Fibroblast of skin of abdomen (primary cell): ENCODE measurements at regions not wholly inside any gene's neighbourhood (a gene's known extent, or its start where the extent isn't known, plus 50 kb on each side); places are given as distances from the start of the nearest gene placed in this dataset.
"Not testable (repeated sequence)": the region's sequence is repeated elsewhere in the genome, so short reads cannot be mapped to it uniquely, and the experiment has no call there.

Experiments used
- DNase-seq: peaks from one replicate; pipeline ENCODE4 v3.0.0-alpha.2; 2013

DNA sequence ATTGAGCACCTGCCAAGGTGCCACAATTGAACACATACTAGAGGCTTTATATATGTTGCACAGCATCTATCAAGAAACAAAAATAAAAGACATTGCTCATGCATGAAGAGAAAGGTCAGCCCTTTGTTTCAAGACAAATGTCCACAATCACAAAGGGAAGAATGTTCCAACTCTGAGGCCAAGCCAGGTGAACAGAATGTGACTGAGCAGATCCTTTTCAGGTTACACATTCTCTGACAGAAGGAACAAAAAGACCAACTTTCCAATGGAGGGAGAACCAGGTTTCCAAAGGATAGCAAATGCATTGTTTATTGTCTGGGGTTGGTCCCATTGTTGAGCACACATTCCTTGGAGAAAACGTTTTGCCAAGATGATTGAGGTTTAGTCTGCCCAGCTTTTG is 50.2 kb upstream of the FAM174B start:
- no peak for DNase-seq

DNA sequence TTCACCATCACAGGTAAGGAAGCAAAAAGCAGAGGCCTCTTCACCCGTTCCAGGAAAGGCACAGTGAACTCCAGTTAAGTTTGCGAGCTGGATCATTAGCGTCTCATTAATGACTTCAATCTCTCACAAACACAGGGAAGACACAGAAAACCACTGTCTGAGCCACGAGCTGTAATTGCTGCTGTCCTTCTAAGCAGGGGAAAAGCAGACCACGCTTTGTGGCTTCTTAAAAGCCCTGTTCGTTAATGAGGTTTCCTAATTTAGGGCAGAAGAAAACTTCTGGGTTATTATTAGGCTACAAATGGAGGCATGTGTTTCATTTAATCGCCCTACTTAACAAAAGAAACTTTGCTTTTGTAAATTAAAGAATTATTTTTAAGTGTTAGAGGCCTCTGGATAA is 50.6 kb upstream of the FAM174B start:
- no peak for DNase-seq

DNA sequence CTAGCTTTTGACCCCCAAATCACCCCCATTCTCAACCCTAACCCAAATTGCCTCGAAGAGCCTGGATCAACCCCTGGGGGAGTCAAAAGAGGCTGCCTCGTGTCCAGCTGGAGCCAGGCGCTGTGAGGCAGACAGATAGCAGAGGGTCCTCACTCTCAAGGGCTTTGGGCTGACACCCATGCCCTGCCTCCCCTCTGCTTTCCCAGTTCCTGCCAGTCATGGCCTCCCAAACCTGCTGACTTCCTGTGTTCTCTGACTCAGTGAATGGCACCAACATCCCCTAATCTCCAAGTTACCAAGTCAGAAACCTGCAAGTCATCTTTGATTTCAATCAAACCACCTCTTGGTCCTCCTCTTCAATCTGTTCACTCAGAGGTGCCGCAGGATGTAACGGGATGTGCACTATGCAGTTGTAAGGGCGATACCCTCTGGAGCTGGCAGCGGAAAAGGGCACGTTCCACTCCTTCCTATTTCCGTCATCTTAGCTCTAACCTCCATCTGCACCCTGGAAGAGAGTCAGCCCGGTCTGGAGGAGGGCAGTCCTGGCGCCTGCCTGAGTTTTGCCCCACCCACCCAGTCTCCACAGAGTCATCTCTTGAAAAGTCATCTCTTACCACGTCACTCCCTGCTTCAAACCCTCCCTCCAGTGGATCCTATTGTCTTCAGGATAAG is 52.4 kb upstream of the FAM174B start:
- no peak for DNase-seq

DNA sequence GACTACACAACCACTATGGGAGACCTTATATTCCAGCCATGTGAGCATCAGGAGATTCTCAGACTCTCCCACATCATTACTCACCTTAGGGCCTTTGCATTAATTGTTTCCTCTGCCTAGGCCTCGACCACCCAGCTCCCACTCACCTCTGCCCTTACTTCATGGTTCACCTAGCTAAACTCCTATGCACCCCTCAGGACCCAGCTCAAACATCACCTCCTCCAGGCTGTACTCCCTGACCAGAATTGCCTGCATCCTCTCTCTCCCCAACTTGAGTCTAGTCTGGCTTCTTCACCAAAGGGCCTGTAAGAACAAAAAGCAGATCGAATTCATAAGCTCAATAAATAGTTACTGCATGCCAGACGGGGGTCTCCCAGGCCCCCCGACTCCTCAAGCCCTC is 53.1 kb upstream of the FAM174B start:
- DNase-seq, result no peak

DNA sequence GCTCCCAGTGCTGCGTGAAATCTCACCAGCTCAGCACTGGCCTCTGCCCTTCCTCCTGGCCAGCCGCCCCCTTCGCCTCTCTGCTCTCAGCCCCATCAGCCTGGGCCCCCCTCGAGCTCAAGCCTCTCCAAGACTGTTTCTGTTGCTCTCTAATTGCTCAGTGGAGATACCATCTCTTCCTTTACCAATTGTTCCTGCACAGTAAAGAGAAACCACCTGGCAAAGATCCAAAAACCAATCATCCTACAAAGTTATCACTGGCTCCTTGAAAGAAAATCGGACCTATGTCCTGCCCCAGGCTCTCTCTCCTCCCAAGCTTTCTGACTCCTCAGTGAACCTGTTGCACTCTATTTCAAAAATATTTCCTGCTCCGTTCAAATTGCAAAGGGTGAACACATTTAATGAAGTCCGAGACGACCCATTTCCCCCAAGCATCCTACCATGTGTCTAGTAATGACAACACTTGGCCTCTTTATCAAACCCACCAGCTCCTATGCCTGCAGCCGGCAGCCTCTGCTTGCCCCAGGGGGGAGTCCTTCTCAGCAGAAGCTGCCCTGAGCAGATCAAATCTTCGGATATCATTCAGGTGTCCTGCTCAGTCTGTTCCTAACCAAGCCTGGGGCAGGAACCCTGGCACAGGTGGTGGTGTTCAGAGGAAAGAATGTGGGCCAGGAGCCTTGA is 53.7 kb upstream of the FAM174B start:
- no peak for DNase-seq

DNA sequence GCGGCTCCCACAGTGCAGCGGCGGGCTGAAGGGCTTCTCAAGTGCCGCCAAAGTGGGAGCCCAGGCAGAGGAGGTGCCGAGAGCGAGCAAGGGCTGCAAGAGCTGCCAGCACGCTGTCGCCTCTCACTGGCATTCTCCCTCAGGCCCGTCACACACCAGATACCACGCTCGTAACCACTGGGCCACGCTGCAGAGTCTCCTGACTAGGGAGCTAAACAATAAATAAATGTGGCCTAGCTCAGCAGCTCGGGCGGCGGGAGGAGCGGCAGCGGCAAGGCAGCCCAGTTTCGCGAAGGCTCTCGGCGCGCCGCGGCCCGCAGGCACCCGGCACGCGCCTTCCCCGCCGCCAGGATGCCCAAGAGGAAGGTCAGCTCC is 55.9 kb upstream of the FAM174B start:
- no peak for DNase-seq

DNA sequence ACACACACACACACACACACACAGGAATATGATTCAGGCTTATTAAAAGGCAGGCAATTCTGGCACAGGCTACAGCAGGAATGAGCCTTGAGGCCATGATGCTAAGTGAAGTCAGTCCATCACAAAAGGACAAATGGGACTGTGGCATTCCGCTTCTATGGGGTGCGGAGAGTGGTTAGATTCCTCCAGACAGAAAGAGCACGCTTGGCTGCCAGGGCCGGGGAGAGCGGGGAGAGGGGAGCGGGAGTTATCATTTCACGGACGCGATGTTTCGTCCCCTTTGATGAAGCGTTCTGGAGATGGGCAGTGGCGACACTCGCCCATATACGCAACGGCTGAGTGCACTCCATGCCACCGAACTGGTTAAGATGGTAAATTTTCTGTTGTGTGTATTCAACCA is 58.5 kb upstream of the FAM174B start:
- DNase-seq, result peak; percentile 56

DNA sequence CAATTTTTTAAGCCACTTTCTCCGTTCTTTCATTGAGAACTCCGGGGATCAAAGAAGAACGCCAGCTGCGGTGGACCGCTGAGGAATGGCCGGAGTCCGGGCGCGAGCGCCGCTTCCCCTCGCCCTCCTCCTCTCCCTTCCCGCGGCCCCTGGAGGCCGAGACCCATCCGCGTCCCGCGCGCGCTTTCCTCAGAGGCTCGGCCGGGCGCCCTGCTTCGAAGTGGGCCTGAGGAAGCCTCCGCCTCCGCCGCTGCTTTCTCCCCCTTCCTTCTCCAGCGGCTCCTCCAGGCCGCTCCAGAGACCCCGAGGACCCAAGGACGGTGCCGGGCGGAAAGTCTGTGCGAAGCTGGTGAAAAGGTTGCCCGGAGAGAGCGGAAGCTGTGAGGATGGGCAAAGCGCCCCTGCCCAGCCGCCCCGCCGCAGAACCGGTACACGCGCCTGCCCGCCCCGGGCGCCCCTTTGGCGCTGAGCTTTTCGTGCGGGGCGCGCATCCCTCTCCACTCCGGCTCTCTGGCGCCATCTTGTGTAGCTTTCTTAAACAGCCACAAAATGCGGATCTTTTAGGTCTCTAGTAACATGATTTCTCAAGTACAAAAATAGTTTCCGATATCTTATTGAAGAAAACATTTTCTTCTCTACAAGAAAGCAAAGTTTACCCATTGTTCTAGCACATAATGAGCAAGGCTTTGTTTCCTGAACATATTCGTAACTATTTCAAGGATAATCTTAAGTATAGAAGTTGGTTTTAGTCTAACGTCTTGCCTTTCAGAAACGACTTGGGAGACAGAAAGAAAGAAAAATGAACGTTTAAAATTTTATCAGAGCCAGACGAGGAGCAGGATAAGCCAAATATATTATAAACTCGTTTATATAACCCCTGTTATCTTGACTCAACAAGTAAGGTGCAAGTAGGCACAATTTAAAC is 59.2 kb upstream of the FAM174B start:
- peak; percentile 78 for DNase-seq

DNA sequence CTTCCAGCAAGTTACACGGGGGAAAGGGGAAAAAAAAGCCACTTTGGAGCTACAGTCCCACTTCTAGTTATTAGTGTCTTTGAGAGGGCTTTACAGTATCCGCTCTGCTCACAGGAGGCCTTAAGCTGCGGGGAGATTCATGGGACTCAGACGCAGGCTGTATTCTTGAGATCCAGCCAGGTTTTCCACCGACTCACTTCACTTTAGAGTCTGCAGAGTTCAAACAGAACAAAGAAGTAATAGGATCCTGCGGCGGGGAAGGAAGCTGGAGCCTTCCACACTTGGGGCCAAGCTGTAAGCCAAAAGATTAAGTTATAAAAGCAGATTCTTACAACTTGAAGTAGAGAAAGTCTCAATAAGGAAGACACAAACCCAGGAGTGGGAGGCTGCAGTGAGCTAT is 60.2 kb upstream of the FAM174B start:
- peak; percentile 75 for DNase-seq

DNA sequence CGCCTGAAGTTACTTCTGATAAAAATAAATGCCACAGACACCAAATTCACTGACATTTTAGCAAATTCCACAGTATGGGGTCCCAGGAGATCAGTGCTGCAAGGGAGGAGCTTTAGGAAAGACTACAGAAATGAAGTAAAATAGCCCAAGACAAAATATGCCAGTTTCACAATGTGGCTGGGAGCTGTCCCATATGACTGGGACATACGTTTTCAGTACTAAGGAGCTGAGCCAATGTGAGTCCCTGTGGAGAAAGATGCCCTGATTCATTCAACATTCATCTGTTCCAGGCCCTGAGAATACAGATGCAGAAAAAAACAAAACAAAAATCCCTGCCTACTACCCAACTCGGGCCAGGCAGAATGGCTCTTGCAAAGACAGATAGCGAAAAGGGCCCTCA is 63.4 kb upstream of the FAM174B start:
- peak; percentile 5 for DNase-seq

DNA sequence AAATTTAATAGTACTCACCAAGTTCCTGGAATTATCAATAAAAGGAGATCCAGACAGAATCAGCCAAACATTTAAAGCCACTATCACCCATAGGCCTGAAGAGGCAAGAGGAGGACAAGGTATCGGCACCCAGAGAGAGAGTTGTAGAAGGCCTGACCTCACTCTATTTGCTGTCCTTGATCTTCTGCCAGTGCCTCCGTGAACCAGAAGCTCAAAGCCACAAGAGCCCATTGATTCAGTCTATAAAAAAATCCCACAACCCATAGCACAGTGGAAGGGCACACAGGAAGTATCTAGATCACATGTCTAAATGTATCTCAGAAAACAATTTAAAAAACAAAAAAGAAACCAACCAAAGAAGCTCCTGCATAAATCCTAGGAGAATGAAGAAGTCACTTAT is 68.6 kb upstream of the FAM174B start:
- DNase-seq, result no peak

DNA sequence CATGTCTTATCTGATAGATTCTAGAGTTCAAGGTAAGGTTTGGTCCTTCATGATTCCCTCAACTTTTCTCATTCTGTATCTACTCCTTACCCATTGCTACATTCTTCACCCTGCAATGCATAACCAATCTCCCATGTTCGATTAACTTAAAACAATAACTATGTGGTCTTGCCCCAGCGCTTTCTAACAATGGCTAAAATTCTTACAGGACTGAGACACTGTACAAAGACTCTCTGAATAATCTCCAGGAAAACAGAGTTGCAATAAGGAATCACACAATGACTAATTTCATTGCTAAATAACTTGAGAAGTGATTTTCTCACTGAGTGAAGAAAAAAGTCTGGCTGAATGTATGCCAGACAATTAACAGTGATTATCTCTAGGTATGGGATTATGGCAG is 69.6 kb upstream of the FAM174B start:
- DNase-seq, result no peak

DNA sequence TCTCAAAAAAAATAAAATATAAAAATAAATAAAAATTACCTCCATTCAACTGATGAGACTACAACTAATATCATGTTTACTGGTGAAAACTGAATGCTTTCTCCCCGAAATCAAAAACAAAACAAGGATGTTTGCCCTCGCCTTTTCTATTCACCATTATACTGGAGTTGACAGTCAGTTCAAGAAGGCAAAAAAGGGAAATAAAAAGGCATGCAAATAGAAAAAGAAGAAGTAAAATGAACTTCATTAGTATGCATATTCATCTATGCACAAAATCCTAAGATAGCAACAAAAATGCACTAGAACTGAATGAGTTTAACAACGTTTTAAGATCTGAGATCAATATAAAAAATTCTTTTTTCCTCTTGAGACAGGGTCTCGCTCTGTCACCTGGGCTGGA is 72.7 kb upstream of the FAM174B start:
- DNase-seq, result no peak

DNA sequence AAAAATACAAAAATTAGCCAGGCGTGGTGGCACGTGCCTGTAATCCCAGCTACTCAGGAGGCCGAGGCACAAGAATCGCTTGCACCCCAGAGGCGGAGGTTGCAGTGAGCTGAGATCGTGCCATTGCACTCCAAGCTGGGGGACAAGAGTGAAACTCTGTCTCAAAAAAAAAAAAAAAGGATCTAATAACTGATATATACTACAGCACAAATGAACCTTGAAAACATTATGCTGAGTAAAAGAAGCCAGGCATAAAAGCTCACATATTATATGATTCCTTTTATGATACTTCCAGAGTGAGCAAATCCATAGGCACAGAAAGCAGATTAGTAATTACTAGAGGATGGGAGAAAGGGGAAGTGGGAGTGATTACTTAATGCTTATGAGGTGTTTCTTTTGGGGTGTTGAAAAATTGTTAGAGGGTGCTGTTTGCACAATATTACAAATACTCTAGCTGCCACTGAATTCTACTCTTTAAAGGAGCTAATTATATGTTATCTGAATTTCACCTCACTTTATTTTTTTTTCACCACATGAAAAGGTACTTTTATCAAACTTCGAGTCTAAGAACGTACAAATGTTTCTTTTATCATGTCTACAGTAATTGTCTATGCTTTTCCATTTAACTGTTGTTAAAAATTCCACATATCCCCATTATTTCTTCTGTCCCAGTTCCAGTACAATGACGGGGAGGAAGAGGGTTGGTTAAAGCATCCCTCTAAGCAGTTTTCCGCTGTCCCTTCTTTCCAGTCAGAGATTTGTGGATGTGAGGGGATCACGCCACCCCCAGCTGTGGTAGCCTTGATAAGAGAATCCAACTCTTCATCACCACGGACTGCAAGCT is 77.7 kb upstream of the FAM174B start:
- no peak for DNase-seq

DNA sequence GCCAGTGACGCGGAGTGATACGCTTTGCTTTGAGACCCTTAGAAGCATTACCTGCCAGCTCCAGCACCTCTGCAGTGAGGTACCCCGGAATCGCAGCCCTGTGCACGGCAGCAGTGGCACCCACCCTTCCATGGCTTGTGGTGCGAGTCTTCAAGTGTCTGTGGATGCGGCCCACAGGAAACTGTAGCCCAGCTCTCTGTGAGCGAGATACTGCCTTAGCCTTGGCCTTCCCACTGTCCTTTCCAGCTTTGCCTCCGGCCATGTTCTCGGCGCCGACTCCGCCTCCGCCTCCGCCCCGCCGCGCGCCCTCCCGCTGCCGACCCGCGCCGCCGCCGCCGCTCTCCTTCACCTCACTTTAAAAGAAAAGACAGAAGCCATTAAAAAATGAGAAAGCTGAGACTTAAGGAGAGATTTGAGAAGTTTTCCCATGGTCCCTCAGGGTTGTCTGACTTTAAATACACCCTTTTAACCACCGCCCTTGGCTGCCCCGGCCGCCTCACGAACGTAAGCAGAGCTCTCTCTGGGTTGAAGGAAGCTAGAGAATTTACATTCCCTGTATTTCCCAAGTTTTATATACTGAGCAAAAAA is 78.5 kb upstream of the FAM174B start:
- peak; percentile 28 for DNase-seq

DNA sequence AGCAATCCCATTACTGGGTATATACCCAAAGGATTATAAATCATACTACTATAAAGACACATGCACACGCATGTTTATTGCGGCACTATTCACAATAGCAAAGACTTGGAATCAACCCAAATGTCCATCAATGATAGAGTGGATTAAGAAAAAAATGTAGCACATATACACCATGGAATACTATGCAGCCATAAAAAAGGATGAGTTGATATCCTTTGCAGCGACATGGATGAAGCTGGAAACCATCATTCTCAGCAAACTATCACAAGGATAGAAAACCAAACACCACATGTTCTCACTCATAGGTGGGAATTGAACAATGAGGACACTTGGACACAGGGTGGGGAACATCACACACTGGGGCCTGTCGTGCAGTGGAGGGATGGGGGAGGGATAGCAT is 83.7 kb upstream of the FAM174B start:
- DNase-seq, result not testable (repeated sequence)

DNA sequence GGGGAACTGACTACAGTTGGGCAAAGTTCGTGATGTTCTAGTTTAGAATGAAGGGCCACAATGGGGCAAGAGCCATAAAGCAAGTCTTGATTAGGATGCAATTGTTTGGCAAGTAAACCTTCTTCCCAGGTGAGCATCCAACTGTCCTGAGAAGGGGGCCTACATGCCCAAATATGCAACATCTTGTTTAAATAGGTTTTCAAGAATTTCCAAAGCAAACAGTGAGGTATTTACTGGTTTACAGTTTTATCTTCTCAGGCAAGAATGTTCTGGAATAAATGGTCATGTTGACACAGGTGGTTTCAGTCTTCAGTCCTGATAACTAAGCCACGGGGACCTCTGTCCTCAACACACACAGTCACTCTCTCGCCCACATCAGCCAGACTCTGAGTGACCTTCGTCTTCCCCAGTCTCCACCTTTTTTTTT is 90.3 kb upstream of the FAM174B start:
- no peak for DNase-seq

DNA sequence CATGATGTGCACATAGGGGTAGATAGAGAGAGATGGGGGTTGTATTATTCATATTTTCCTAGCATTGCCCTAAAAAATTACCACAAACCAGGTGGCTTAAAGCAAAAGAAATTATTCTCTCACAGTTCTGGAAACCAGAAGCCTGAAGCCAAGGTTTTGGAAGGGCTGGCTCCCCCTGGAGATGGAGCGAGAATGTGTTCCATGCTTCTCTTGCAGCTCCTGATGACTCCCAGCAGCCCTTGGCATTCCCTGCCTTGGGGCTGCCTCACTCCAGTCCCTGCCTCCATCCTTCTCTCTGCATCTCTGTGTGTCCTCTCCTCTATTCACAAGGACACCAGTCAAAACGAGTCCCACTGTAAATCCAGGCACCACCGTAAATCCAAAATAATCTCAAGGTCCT is 91.5 kb upstream of the FAM174B start:
- DNase-seq, result no peak

DNA sequence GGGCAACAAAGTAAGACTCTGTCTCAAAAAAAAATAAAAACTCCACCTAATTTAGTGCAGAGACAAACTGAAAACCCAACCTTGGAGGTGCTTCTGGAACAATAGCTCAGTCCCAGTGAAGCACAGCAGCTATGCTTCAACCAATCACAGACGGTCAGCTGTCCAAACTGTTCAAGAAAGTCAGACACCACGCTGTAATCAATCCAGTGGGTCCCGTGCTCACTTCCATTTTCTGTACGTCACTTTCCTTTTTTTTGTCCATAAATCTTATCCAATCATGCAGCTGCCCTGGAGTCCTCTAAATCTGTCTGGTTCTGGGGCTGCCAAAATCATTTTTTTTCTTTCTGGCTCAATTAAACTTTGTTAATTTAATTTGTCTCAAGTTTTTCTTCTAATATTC is 93.6 kb upstream of the FAM174B start:
- DNase-seq, result no peak

DNA sequence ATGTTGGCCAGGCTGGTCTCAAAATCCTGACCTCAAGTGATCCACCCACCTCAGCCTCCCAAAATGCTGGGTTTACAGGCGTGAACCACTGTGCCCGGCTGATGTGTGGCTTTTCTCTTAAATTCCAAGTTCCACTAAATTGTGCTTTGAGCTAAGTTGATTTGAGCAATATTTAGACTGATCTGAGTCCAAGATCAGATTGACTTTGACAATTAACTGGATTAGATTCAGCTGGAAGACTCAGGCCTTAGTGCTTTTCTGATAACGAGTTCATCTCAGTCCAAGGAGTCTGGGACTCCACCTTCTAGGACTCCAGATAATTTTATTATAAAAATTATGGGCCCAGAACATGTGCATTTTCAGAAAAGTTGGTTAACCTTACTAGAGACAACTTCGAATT is 94.4 kb upstream of the FAM174B start:
- no peak for DNase-seq

DNA sequence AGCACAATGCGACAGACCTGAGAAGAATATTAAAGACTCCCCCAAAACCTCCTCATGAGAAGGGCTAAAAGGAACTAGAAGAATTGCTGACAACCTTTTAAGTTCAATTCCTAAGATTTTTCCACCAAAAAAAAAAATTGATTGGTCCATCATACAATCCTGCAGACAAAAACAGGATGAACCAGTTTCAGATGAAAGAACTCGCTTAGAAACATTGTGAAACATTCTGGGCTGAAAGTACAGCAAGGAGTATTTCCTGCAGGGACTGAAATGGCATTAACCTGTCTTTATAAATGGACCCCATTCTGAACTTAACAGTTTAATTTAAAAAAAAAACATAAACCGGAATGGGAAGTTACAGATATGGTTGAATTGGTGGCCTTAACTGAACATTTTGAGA is 96.0 kb upstream of the FAM174B start:
- no peak for DNase-seq

DNA sequence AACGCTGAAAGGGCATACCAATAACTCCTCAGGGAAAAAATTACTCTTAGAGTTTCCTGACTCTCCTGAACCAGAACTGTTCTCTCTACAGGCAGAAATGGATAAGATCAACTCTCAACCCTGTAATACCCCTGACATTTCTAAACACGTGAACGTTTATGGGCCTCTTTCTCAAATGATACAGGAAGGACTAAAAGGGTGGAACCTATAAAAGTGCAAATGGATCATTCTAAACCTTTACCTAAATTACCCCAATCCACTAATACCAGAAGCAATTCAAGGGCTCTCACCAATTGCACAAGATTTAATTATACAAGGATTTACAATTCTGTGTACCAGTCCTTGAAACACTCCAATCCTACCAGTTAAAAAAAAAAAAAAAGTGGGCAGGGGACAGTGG is 98.0 kb upstream of the FAM174B start:
- no peak for DNase-seq
